ENCODE measurements at regions not wholly inside any gene's neighbourhood (a gene's known extent, or its start where the extent isn't known, plus 50 kb on each side); places are given as distances from the start of the nearest gene placed in this dataset.

DNA sequence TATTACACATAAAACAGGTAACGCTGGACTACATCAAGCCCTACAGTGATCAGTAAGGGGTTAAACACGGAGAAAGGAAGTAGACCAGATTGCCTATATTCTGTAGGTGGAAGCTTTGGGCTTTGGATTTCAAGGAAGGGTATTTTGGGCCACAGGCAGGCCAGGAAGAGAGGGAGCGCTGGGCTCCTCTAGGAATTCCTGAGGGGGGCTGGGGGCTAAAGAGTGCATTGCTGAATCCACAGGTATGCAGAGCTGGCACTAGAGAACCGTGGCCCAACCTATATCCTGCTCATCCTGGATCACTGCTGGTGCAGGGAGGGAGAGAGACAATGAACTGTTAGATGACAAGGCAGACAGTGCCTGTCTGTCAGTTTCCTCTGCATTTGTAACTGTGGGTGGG is 367.1 kb downstream of the CSNK1G3 start:
- TF ChIP-seq CTCF (IDR thresholded peaks at IDR 0.05) (no peak), POLR2A (IDR thresholded peaks at IDR 0.05) (no peak)

Measured in thyroid gland (tissue), 4 donors.